ENCODE measurements at regions not wholly inside any gene's neighbourhood (a gene's known extent, or its start where the extent isn't known, plus 50 kb on each side); places are given as distances from the start of the nearest gene placed in this dataset.
"Not testable (repeated sequence)": the region's sequence is repeated elsewhere in the genome, so short reads cannot be mapped to it uniquely, and the experiment has no call there.

DNA sequence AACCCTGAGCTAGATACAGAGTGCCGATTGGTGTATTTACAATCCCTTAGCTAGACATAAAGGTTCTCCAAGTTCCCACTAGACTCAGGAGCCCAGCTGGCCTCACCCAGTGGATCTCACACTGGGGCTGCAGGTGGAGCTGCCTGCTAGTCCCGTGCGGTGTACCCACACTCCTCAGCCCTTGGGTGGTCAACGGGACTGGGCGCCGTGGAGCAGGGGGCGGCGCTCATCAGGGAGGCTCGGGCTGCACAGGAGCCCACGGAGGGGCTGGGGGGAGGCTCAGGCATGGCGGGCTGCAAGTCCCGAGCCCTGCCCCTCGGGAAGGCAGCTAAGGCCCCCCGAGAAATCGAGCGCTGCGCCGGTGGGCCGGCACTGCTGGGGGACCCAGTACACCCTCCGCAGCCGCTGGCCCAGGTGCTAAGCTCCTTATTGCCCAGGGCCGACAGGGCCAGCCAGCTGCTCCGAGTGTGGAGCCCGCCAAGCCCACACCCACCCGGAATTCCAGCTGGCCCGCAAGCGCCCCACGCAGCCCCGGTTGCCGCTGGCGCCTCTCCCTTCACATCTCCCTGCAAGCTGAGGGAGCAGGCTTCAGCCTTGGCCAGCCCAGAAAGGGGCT is 1717.4 kb downstream of the SLITRK1 start:
- in situ Hi-C loops (cut with HindIII; ENCODE audit: low pct_unique_long_range_greater_than_20kb, low sequenced_read_pairs); DNase-seq (ENCODE audit: low read depth, low spot score): not testable (repeated sequence)

DNA sequence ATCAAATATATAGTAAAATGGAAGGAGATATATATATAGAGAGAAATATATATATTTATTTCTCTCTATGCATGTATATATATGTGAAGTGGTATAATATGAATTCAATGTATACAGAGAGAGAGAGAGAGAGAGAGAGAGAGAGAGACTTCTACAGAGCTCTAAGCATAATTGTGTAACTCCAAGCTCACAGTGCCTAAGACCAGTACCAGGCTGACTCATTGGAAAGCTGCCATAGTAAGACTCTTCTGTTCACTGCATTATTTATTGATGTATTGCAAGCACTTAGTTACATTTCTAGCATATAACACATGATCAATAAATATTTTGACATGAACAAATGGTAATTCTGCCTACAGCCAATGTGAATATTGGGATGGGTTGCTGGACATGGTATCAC is 1734.7 kb downstream of the SLITRK1 start:
- no peak for DNase-seq (ENCODE audit: low read depth, low spot score)
- in situ Hi-C loops (cut with HindIII; ENCODE audit: low pct_unique_long_range_greater_than_20kb, low sequenced_read_pairs) = no loop called here

DNA sequence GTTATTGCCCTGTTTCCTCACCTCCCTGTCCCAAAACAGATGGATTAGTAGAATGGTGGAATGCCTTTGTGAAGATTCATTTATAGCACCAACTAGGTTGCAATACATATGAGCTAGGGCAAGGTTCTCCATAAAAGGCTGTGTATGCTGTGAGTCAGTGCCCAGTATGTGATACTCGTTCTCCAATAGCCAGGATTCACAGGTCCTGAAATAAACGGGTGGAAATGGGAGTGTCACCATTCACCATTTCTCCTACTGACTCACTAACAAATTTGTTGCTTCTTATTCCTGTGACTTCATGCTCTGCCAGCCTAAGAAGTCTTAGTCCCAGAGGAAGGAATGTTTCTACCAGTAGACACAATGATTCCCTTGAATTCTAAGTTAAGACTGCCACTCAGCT is 1745.4 kb downstream of the SLITRK1 start:
- in situ Hi-C loops (cut with HindIII; ENCODE audit: low pct_unique_long_range_greater_than_20kb, low sequenced_read_pairs) = no loop called here
- no peak for DNase-seq (ENCODE audit: low read depth, low spot score)

DNA sequence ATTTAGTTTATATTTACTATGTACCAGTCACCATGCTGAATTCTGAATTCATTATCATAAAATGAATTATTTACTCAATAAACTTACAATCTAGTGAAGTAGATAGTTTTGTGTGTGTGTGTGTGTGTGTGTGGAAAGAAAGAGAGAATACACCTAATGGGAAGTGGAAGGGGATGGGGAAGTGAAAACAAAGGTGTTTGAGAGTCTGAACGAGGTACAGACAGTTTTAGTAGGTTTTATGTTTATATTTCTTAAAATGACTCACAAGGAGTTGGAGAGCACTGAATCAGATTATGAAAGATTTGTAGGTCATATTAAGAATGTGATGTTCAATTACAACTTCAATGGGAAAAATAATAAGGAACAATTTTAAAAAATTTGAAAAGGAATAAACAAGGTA is 1753.0 kb downstream of the SLITRK1 start:
- no peak for DNase-seq (ENCODE audit: low read depth, low spot score)
- in situ Hi-C loops (cut with HindIII; ENCODE audit: low pct_unique_long_range_greater_than_20kb, low sequenced_read_pairs) = no loop called here

DNA sequence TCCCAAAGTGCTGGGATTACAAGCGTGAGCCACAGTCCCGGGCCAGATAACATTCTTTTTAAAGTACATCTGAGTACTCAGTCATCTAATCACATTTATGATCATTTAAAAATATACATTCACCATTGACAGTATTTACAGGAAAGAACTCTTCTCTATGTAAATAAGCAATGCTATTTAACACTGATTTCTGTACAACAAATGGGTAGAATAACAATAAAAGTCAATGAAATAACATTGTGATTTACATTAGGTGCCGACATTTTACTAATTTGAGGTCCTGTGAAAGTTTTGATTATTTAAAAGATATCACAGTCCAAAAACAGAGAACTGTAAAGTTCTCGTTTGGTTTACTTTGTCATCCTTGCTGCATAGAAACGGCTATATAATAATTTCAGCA is 1763.7 kb downstream of the SLITRK1 start:
- in situ Hi-C loops (cut with HindIII; ENCODE audit: low pct_unique_long_range_greater_than_20kb, low sequenced_read_pairs) = no loop called here

DNA sequence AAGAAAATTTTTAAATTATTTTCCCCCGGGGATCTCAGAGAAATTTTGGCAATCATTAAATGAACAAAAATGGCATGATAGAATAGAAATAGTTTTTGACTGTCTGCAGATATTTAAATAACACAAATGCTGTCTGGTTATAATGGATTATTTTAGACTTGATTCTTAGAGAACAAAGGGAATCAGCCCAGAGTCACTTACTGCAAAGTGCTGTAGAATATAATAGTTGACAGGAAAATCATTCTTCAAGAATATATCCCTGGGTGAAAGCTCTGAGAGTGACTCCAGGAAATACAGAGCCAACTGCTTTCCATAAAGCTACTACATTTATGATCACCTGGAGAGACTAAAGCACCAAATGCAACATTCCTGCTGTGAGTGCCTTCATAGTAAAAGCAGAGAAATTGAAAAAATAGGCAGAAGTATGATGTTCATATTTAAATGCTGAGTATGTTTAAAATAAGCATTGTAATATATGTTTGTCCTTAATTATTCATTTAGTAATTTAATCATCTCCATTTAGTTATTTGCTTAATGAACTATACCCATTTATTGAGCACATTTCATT is 1765.8 kb downstream of the SLITRK1 start:
- in situ Hi-C loops (cut with HindIII; ENCODE audit: low pct_unique_long_range_greater_than_20kb, low sequenced_read_pairs) = no loop called here
- DNase-seq (ENCODE audit: low read depth, low spot score) = no peak

More for the DNA sequence above, 1763.7 kb downstream of the SLITRK1 start:
- DNase-seq (ENCODE audit: low read depth, low spot score) = no peak

DNA sequence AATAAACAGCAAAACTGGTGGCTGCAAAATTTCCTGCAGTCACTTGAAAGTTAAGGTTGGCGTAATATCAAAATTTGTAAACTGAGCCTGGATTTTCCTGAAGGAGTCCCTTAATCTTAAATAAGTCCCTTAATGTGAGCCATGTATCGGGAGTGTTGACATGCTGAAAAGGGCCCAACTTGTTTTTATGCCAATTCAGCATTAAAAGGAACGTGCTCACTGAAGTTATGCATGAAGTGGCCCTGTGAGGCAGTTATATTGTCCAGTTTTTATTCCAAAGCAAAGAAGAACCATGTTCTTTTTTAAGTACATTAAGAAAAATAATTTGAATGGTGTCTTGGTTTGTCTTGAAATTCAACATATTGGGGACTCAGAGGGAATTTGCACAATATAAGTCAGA is 1766.9 kb downstream of the SLITRK1 start:
- in situ Hi-C loops (cut with HindIII; ENCODE audit: low pct_unique_long_range_greater_than_20kb, low sequenced_read_pairs) = no loop called here
- no peak for DNase-seq (ENCODE audit: low read depth, low spot score)

DNA sequence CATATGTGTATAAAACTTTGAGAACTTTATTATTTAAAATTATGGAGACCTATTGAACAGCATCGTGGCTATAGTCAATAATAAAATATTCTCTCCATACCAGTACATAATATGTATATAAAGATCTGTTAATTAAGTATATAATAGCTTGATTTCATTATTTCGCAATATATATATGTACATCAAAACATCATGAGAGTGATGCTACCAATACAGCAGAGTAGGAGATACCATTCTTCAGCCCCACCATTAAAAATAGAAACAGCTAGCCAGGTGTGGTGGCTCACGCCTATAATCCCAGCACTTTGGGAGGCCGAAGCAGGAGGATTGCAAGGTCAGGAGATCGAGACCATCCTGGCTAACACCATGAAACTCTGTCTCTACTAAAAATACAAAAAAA is 1755.3 kb upstream of the SPRY2 start:
- no peak for DNase-seq (ENCODE audit: low read depth, low spot score)
- in situ Hi-C loops (cut with HindIII; ENCODE audit: low pct_unique_long_range_greater_than_20kb, low sequenced_read_pairs) = no loop called here

DNA sequence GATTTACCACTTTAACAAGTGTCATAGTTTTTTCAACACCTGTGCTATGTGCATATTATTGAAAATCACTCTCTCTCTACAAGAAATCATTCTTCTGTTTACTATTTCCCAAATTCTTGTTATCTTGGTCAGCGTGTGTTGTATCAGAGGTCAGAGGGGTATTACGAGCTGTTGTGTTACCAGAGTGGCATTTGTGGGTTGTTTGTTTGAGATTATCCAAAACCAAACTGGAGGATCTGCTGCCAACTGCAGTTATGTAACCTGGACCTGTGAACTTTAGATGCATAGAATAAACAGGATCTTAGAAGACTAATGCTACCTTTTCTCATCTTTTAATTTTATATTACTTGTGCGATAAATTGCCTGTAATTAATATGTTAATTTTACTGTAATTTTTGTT is 1751.4 kb upstream of the SPRY2 start:
- in situ Hi-C loops (cut with HindIII; ENCODE audit: low pct_unique_long_range_greater_than_20kb, low sequenced_read_pairs) = no loop called here
- no peak for DNase-seq (ENCODE audit: low read depth, low spot score)

DNA sequence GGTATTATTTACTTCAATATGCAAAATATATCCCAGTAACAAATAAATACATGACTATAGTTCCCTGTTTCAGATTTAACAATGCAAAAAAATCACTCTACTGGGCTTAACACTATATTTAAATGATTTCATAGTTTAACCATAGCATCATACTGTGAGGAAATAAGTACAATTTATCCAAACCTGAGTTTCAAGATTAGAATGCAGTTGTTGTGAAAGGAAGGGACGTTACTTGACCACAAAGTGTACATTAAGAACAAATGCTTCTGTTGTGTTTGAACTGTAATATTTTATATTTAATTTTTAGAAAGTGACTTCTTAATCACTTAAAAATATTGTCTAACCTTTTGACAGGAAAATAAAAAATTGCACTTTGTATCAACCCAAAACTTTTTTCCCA is 1747.9 kb upstream of the SPRY2 start:
- in situ Hi-C loops (cut with HindIII; ENCODE audit: low pct_unique_long_range_greater_than_20kb, low sequenced_read_pairs) = no loop called here

DNA sequence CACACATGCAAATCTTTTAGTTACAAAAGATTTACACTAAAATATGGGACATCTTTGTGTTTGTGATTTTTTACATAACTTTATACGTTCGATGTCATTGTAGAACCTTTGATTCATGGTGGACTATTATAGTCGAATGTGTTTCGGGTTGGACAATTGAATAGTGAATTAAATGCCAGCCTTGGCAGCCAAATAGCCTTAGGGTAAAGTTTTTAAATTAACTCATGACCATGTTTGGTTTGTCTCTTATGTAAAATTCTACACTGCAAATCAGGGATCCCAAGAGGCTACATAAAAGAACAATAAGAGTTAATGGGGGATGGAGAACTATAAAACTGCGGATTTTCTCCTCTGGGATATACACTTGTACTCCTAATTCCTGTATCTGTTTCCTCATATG is 1735.6 kb upstream of the SPRY2 start:
- in situ Hi-C loops (cut with HindIII; ENCODE audit: low pct_unique_long_range_greater_than_20kb, low sequenced_read_pairs) = no loop called here
- DNase-seq (ENCODE audit: low read depth, low spot score) = peak; percentile 36

More for the DNA sequence above, 1747.9 kb upstream of the SPRY2 start:
- no peak for DNase-seq (ENCODE audit: low read depth, low spot score)

DNA sequence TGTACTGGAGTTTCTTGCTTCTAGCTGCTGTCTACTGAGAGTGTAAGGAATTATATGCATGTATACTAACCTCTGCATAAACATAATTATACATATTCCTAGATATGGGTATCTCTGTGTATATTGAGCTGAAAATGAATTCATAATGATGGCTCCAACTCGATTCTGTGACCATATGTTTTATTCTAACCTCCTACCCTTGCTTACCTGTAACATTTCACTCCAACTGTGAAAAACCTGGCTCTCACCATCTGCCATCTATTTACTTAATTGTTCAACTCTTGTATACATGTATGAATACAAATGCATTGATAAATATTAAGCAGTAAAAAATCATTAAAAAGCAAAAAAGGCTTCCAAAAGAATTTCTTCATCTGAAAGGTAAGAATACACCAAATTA is 1729.5 kb upstream of the SPRY2 start:
- no peak for DNase-seq (ENCODE audit: low read depth, low spot score)
- in situ Hi-C loops (cut with HindIII; ENCODE audit: low pct_unique_long_range_greater_than_20kb, low sequenced_read_pairs) = no loop called here

DNA sequence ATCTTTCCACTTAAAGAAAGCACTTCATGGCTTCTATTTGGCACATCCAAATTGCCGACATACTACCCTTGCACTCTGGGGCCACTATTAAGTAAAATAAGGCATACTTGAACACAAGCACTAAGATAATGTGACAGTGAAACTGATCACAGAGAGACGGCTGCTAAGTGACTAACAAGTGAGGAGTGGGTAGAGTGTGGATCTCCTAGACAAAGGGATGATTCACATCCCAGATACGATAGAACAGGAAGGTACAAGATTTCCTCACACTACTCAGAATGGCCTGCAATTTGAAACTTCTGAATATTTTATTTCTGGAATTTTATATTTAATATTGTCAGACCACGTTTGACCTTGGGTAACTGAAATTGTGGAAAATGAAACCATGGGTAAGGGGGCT is 1721.8 kb upstream of the SPRY2 start:
- in situ Hi-C loops (cut with HindIII; ENCODE audit: low pct_unique_long_range_greater_than_20kb, low sequenced_read_pairs) = no loop called here
- DNase-seq (ENCODE audit: low read depth, low spot score) = no peak

DNA sequence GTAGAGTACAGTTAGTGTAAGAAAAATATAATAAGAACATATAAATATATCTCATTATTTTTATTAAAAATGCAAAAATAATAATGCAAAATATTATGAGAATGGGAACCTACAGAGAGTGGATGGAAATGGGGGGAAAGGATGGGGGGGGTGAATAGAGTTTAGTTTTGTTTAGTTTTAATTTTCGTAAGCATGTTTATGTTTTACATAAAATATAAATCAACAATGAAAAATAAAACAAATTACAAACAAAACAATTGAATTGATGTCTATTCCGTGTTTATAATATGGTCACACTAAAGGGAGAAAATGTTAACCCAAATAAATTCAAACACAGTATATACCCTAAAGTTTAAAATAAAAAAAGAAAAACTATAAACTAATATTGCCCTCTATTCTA is 1717.4 kb upstream of the SPRY2 start:
- in situ Hi-C loops (cut with HindIII; ENCODE audit: low pct_unique_long_range_greater_than_20kb, low sequenced_read_pairs) = no loop called here

DNA sequence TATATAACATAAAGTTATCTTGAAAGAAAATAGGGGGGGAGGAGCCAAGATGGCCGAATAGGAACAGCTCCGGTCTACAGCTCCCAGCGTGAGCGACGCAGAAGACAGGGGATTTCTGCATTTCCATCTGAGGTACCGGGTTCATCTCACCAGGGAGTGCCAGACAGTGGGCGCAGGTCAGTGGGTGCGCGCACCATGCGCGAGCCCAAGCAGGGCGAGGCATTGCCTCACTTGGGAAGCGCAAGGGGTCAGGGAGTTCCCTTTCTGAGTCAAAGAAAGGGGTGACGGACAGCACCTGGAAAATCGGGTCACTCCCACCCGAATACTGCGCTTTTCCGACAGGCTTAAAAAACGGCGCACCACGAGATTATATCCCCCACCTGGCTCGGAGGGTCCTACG is 1704.4 kb upstream of the SPRY2 start:
- DNase-seq (ENCODE audit: low read depth, low spot score); in situ Hi-C loops (cut with HindIII; ENCODE audit: low pct_unique_long_range_greater_than_20kb, low sequenced_read_pairs): not testable (repeated sequence)

More for the DNA sequence above, 1717.4 kb upstream of the SPRY2 start:
- no peak for DNase-seq (ENCODE audit: low read depth, low spot score)

DNA sequence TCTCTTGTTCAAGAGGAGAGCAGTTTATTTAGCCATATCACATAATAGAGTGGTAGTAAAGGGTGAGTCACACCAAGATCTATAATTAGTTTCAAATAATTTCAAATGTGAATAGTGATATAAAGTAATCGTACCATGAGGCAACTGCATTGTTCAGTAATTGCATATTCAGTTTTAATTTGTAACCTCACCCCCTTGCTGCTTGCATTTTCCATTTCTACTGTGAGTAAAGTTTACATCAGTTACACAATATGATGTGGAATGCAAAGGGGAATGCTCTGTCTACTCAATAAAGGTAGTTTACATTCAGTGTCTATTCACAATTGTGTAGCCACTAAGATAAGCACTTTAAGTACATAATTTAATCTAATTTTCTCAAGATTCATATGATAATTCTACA is 1695.7 kb upstream of the SPRY2 start:
- in situ Hi-C loops (cut with HindIII; ENCODE audit: low pct_unique_long_range_greater_than_20kb, low sequenced_read_pairs) = no loop called here
- no peak for DNase-seq (ENCODE audit: low read depth, low spot score)

DNA sequence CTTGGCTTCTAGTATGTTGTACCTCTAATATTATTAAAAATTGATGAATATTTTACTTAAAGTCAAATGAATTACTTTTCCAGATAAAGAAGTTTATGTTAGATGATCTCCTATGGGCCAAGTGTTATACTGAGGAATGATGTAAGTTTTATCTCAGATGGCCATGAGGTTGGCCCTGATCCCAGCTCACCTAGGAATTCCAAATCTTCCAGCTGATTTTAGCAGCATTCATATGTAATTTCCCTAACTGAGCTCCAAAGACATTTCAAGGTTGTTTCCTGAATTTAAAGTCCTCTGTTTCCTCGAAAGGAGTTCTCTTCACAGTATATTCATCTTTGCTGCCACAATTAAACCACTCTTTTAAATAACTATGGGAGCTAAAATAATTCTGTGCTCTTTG is 1670.4 kb upstream of the SPRY2 start:
- DNase-seq (ENCODE audit: low read depth, low spot score) = no peak
- in situ Hi-C loops (cut with HindIII; ENCODE audit: low pct_unique_long_range_greater_than_20kb, low sequenced_read_pairs) = no loop called here

DNA sequence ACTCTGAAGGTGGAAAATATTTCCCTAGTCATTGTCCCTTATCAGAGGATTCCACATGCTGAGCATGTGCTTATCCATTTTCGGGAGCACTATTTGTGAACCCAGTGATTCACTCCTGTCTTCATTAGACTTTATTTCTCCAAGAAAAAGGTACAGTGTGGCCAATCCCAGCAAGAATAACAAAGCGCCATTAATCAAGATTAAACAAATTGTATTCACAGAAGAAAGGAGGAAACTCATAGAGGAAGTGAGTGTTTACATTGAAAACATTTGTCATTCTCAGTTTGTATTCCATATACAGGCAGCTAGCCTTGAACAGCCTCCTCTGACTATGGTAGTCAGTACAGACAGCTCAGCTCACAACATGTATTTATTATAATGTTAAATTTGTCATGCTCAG is 1669.9 kb upstream of the SPRY2 start:
- DNase-seq (ENCODE audit: low read depth, low spot score) = no peak
- in situ Hi-C loops (cut with HindIII; ENCODE audit: low pct_unique_long_range_greater_than_20kb, low sequenced_read_pairs) = no loop called here

DNA sequence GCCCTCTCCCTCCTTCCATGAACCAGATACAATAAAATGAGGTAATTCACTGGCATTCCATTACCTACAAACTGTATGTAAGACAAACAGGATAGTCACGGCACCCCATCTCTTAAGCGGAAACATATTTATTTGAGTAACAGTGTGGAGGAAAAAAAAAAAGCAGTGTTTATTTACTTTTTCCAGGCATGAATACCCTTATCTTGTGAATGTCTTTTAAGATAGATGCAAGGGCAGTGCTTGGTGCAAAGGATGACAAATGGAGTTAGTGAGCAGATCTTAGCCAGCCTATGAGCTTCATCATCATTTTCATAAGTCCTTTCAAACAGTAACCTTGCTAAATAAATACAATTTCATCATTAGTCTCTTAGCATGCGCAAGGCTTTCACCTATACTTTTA is 1661.8 kb upstream of the SPRY2 start:
- no peak for DNase-seq (ENCODE audit: low read depth, low spot score)
- in situ Hi-C loops (cut with HindIII; ENCODE audit: low pct_unique_long_range_greater_than_20kb, low sequenced_read_pairs) = no loop called here

DNA sequence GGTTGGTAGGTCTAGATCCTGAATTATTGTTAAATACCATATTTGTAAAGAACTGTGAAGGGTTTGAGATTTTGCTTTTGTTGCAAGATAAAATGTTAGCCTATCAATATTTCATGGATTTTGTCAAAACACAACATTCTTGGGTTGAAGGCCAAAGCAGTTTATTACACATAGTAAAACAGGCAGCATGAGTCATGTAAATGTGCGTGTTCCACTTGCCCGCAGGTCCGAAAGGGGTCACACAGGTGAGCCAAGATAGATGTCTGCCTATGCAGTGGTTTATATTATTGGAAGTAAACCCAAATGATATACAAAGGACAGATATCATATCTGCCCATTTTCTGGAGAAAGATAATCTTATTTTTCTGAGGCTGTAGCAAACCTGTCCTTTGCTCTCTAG is 1654.4 kb upstream of the SPRY2 start:
- DNase-seq (ENCODE audit: low read depth, low spot score) = no peak
- in situ Hi-C loops (cut with HindIII; ENCODE audit: low pct_unique_long_range_greater_than_20kb, low sequenced_read_pairs) = no loop called here
